Stimulated activated CD4-positive, alpha-beta T cell treated with anti-CD3 and anti-CD28 coated beads, Interleukin-15, amount 100 ng/mL, for 24 hours (primary cell): ENCODE measurements at regions not wholly inside any gene's neighbourhood (a gene's known extent, or its start where the extent isn't known, plus 50 kb on each side); places are given as distances from the start of the nearest gene placed in this dataset.

Source experiments
- DNase-seq: peaks from one replicate; pipeline ENCODE4 v3.0.0-alpha.2; 2020

DNA sequence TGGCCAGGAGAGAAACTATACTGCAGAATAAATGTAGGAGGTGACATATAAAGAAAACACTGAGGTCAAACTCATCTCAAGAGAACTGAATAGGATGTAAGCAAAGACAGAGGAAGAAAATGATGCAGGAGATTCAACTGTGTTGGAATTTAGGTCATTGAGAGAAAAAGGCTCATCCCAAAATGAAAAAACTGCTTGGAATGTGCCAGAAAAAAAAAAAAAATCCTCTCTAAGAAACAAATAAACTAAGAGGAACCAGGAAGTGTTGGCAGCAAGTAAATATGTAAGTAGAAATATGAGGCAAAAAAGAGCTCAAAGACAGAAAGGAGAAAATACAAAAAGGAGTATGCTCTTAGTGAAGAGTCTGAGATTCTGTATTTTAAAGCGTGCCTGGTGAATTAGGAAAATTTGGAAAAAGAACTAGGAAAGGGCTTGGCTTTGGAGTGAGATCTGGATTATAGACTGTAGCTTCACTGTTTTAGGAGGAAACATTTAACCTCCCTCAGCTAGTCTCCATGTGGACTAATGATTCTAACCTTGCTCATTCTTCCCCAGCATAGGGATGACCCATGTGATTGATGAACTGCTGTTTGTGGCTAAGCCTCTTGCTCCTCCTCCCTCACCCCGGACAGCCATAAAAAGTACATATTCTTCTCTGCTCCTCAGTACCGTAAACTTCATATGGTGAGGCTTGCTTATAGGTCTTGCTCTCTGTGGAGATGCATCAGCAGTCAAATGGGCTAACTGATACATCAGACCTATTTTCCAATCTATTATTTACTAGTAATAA lies 185.6 kb upstream of the POU5F2 start:
- DNase-seq, result no peak

- DNase-seq, result no peak
Observed at GRCh38 chr5:93925321-93925720, 183.9 kb upstream of the POU5F2 start.

GRCh38 chr5:93924628-93925027 lies 183.2 kb upstream of the POU5F2 start:
- no peak for DNase-seq

DNA sequence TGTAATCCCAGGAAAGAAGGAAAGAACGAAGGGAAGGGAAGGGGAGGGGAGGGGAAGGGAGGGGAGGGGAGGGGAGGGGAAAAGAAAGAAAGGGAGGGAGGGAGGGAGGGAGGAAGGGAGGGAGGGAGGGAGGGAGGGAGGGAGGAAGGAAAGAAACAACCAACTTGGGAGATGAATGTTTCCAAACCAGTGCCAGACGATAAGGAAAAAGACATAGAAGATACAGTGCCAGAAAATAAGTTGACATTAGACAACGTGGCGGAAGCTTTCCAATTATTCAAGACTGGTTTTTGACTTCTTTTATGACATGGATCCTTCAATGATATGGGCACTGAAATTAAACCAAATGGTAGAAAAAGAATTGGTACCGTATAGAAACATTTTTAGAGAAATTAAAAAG lies 181.2 kb upstream of the POU5F2 start:
- DNase-seq, result no peak

GRCh38 chr5:93921001-93921400 lies 179.6 kb upstream of the POU5F2 start:
- no peak for DNase-seq

- no peak for DNase-seq
Observed at GRCh38 chr5:93916872-93917271, 175.5 kb upstream of the POU5F2 start.

DNA sequence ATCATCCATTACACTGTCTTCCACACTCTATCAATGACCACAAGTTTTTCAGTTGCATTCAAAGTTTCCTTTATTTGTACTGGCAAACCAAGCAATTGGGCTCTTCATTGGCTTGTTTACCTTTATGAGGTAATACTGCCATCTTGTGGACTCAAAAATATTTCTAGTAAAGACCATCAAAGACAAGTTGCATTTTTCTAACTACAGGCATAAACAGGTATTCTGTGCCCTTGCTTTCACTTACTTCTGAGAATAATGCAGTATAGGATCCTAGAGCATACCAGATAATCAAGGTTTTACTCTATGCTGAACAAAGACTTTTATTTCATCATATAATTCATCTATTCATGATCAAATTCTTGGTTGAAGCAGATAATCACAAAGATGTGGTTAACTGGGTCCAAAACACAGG lies 173.7 kb upstream of the POU5F2 start:
- DNase-seq, result no peak

DNA sequence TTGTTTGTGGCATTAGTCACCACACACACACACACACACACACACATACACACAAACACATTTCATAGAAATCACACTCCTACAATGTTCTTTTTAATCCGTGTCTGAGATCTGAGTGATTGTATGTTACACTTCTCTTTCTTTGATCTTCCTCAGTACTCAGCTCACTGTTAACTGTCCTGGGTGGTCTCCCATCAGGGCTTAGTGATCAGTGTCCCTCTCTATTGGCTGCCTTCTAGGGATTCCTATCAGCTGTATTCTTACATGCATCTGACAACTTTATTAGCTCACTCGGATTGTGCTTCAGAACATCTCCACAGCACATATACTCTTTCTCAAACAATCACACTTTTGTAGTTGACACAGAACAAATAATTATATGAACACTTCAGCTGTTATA lies 170.2 kb upstream of the POU5F2 start:
- DNase-seq, result no peak

DNA sequence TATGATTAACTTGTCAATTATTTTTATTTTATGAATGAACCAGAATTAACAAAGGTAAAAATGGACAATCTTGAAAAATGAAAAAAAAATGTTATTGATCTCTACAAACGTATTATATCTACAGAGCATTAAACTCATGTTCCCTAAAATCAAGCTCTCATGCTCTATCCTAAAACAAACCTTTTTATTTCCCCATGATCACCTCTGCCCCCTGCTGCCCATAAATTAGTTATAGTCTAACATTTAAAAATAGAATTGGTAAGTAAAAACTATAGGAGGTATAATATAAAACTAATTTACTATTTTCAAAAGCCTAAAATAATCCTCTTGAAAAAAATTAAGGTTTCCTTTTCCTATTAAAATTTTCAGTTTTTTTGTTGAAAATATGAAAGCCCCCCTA lies 168.0 kb upstream of the POU5F2 start:
- DNase-seq, result no peak

- no peak for DNase-seq
Observed at GRCh38 chr5:93904917-93905316, 163.5 kb upstream of the POU5F2 start.

DNA sequence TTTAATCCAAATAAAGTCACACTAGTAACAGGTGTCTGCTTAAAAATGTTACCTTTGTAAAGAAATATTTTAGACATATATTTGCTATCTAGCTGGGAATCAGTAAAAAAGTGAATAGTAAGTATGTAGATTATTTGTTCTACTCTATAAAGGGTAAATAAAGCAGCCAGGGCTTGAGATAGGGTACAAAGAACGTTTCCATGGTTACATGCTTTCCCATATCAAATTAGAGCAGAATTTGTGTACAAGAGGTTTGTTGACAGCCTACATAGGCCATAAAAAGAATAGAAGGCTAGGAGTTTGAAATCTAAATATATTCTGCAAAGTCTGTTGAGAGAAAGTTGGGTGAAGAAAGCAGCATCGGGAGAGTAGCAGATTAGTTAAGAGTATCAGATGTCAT lies 160.9 kb upstream of the POU5F2 start:
- DNase-seq, result no peak

GRCh38 chr5:93899026-93899600 lies 157.7 kb upstream of the POU5F2 start:
- no peak for DNase-seq

DNA sequence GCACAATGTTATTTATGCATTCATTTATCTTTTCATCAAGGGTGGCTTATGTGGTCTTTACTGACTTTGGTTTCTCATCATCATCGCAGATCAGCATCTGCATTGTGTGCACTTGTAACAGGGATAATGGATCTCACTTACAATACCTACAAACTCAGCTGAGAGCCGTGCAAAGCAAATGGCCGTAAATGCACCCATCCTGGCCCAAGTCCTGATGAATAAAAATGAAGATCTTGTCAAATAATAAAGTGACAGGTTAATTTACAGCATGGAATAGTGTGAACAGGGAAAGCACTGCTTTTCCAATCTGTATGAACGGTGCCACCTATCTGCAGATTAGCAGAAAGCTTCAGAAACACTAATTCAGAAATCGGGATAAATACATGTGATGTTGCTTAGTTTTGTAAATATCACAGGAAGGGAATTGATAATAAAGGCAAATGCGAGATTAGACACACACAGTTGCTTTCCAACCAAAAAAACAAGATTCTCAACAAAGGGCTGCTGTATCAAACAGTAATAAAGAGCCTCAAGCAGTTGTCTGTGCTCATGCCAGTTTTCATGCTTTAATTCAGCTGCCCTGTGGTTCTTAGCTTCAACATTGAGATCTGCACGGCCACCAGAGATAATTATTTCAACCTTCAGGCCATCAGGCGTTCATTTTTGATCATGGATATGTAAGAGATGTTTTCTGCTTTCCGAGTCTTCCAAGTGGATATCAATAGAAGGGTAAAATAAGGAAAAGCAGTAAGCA lies 153.4 kb upstream of the POU5F2 start:
- DNase-seq, result no peak

GRCh38 chr5:93893075-93893474 lies 151.7 kb upstream of the POU5F2 start:
- DNase-seq, result no peak

- no peak for DNase-seq
Observed at GRCh38 chr5:93892481-93892880, 151.1 kb upstream of the POU5F2 start.

DNA sequence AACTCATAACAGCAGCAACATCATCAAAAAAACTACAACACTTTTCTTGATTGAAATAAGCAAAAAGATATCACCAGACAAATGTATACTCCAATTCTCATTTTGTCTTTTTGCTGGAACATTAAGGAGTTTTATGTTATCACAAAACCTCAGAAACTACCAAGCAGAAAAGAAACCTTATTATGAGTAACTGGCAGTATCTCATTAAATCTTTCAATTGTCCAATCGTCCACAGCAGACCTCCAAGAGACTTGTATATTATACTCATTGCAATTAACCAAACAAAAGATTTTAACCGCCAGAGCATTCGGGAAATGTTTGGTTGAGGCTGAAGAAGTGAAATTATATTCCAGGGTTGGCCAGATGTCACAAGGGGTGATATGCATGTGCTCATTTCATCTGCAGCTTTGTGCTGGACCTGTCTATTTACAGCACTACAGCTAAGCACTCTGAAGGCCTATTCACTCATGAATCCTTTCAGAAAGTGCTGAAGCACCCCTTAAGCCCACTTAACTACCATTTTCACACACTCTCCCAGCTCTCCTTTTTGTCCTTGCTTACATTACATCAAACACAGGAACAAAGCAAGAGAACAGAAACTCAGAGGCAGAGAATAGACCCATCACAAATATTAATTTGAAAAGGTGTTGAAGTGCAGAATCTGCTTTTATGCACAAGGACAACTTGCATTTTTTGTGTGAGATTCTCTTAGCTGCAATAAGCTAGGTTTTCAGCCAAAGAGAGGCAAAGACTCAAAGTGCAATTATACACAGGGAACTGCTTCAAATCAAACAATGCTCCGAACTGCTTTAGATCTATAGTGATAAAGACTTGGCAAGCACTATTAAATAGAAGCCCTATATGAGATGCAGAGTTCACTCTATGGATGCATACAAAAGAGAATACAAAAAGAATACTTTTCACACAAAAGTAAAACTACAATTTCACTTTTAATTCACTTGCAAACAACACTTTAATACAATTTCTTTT lies 150.4 kb upstream of the POU5F2 start:
- no peak for DNase-seq

GRCh38 chr5:93890657-93891056 lies 149.3 kb upstream of the POU5F2 start:
- DNase-seq, result no peak

- DNase-seq, result no peak
Observed at GRCh38 chr5:93887678-93888077, 146.3 kb upstream of the POU5F2 start.

DNA sequence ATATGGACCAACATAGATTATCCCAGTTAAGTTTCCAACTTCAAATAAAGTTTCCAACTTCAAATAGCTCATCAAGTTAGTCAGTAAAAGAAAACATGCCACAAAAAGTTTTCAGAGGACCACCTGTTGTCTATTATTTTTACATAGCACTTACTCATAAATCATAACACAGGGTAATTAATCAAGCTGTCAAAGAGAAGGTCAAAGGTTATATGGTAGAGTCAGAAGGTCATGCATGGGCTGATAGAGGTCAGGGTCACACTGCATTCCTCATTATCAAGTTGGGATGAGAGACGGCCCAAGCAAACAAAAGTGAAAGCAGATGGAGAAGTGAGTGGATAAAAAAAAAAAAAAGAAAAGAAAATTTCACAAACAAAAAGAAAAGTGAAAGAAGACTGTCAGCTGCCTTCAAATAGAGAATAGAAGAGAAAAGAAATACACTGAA lies 145.5 kb upstream of the POU5F2 start:
- no peak for DNase-seq

DNA sequence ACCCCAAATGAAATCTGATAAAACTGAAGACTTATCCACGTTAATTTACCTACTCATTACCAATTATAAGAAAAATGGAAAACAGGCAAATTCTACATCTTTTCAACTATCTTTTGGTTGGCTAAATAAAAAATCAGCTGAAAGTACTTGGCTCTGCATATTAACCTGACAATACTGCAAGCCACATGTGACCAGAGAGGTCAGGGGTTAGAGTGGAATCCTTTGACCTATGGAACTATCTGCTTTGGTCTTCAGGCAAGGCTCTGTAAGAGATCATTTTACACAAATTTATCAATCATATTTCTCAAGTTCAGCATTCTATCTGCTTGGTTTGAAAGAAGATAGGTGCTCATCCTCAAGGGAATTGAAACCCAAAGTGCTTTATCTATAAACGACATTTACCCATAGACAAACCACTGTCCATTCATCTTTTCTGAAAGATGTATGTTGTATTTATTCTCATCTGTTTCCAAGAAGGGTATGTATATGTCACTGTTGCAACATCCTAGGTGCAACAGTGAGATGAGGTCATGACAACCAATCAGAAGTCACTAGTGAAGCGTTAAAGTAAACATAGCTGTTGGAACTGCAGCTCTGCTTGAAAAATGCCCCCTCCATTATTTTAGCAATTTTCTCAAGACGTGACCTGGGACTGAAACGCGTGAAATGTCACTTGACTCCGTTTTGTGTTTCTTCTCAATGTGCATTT lies 144.9 kb upstream of the POU5F2 start:
- DNase-seq, result no peak

DNA sequence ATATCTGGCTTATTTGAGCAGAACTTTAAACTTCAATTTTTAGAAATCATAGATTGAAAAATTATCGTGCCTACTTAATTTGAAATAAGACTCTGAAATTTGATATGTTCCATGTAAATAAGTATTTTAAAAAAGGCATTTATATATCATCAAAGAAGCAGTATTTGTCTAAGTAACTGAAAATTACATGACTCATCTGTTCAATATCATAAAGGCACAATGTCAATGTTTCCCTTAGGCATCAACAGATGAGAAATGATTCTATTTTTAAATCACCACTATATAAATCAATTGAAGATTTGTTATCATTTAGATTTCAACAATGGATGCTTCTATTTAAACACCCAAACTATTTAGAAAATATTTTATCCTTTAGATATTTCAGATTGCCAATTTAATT lies 142.9 kb upstream of the POU5F2 start:
- no peak for DNase-seq

- DNase-seq, result no peak
Observed at GRCh38 chr5:93883459-93883858, 142.1 kb upstream of the POU5F2 start.
